ENCODE measurements at regions not wholly inside any gene's neighbourhood (a gene's known extent, or its start where the extent isn't known, plus 50 kb on each side); places are given as distances from the start of the nearest gene placed in this dataset.

GRCh38 chr9:106149956-106150355 is 455.6 kb downstream of the TMEM38B start:
- POLR2A ChIA-PET: no interaction called here
- no peaks in the 10 kb centered on the region for H3K9me1 ChIP-seq (replicated peaks; ENCODE audit: control insufficient read depth, extremely low read depth, insufficient read depth, low read length)
- dilution Hi-C loops (cut with MboI; ENCODE audit: extremely low pct_ligation_motif_present, low sequenced_read_pairs): no loop called here
- no peak overlapping the region for H3K4me3 ChIP-seq (replicated peaks in 1 of 3; ENCODE audit: insufficient read depth in 1 of 3, low read depth in 1 of 3, low read length in 3 of 3)
- no peaks in the 10 kb centered on the region for H3K27me3 ChIP-seq (ENCODE audit: control insufficient read depth in 2 of 2, insufficient read depth in 2 of 2, low read length in 2 of 2)
- no peak overlapping the region for H3K9ac ChIP-seq (replicated peaks; ENCODE audit: extremely low read depth, insufficient read depth, low read length)
- H3K4me2 ChIP-seq (ENCODE audit: insufficient read depth, low read length): no peak overlapping the region
- CTCF ChIA-PET: no interaction called here
- intact Hi-C loops (cut with micrococcal nuclease): no loop called here
- H3K4me1 ChIP-seq (ENCODE audit: control insufficient read depth, extremely low read depth, insufficient read depth, low read length): no peaks in the 10 kb centered on the region
- DNase-seq (ENCODE audit: low read depth, low spot score) (no peak), FAIRE-seq (no peak)
- no peaks in the 10 kb centered on the region for H3K9me3 ChIP-seq (replicated peaks; ENCODE audit: control insufficient read depth, insufficient read depth, low read length)
- no peak for TF ChIP-seq GATA2 (IDR thresholded peaks at IDR 0.05; ENCODE audit: insufficient read depth, insufficient read length, low read depth, low read length)
- no peak for TF ChIP-seq JUN (IDR thresholded peaks at IDR 0.05; ENCODE audit: borderline replicate concordance, insufficient read depth, insufficient read length, low read depth)
- TF ChIP-seq MAX (IDR thresholded peaks at IDR 0.05; ENCODE audit: insufficient read depth, insufficient read length): no peak
- TF ChIP-seq MYC (IDR thresholded peaks at IDR 0.05; ENCODE audit: low read depth, low read length): no peak
- no peak for TF ChIP-seq EZH2 (IDR thresholded peaks at IDR 0.05; ENCODE audit: borderline replicate concordance, low read depth, low read length, severe bottlenecking)
- no peak for TF ChIP-seq POLR2AphosphoS5 (IDR thresholded peaks at IDR 0.05; ENCODE audit: insufficient read depth, low read depth, low read length)
- no peak for TF ChIP-seq CTCF (IDR thresholded peaks at IDR 0.05; ENCODE audit: extremely low read depth in 1 of 2, insufficient read depth in 1 of 2, low read depth in 1 of 2, low read length in 2 of 2)
- no peak for TF ChIP-seq FOS (IDR thresholded peaks at IDR 0.05; ENCODE audit: borderline replicate concordance, insufficient read depth, low read length)
- no peak for TF ChIP-seq POLR2A (IDR thresholded peaks at IDR 0.05; ENCODE audit: low read depth, low read length)
- no peaks in the 10 kb centered on the region for H4K20me1 ChIP-seq (replicated peaks; ENCODE audit: control insufficient read depth, extremely low read depth, insufficient read depth, low read length)
- H3K27ac ChIP-seq (ENCODE audit: insufficient read depth, low read depth, low read length): no peak overlapping the region
- no peaks in the 10 kb centered on the region for H3K36me3 ChIP-seq (ENCODE audit: control insufficient read depth in 2 of 2, extremely low read depth in 1 of 2, insufficient read depth in 2 of 2, low read length in 2 of 2)
- no peak overlapping the region for H2AFZ ChIP-seq (ENCODE audit: low read depth, low read length)
- H3K79me2 ChIP-seq (ENCODE audit: control insufficient read depth, insufficient read depth, low read length): no peaks in the 10 kb centered on the region
- no TSS peak for BruUV-seq (replicated peaks)
